ENCODE measurements at regions not wholly inside any gene's neighbourhood (a gene's known extent, or its start where the extent isn't known, plus 50 kb on each side); places are given as distances from the start of the nearest gene placed in this dataset.

- Mint-ChIP-seq H3K36me3 (ENCODE audit: low read depth) (no peaks in the 10 kb centered on the region), H3K27me3 (peaks cover 3% of the 10 kb centered on the region), H3K4me3 (no peak overlapping the region), H3K4me1 (peaks cover 9% of the 10 kb centered on the region), H3K9me3 (no peaks in the 10 kb centered on the region), H3K27ac (no peak overlapping the region)
- TF ChIP-seq CTCF (IDR thresholded peaks at IDR 0.05), result no peak
- ChIA-PET CTCF (no interaction called here), POLR2A (no interaction called here)
- intact Hi-C loops (cut with micrococcal nuclease), result no loop called here
- DNase-seq, result no peak
- no peak for ATAC-seq (ENCODE audit: low read depth)
These were observed 78.9 kb upstream of the SLC4A4 start for GRCh38 chr4:71259911-71260331.

GRCh38 chr4:71260544-71260943 lies 78.3 kb upstream of the SLC4A4 start:
- H3K27me3 Mint-ChIP-seq, result peaks cover 3% of the 10 kb centered on the region
- intact Hi-C loops (cut with micrococcal nuclease), result no loop called here
- no peak overlapping the region for H3K4me3 Mint-ChIP-seq
- H3K27ac Mint-ChIP-seq, result no peak overlapping the region
- ChIA-PET CTCF (no interaction called here), POLR2A (no interaction called here)
- peaks cover 9% of the 10 kb centered on the region for H3K4me1 Mint-ChIP-seq
- H3K9me3 Mint-ChIP-seq, result no peaks in the 10 kb centered on the region
- DNase-seq (no peak), ATAC-seq (ENCODE audit: low read depth) (no peak)
- no peak for TF ChIP-seq CTCF (IDR thresholded peaks at IDR 0.05)
- H3K36me3 Mint-ChIP-seq (ENCODE audit: low read depth), result no peaks in the 10 kb centered on the region

GRCh38 chr4:71261001-71261400 lies 77.8 kb upstream of the SLC4A4 start:
- peaks cover 9% of the 10 kb centered on the region for H3K4me1 Mint-ChIP-seq
- intact Hi-C loops (cut with micrococcal nuclease), result no loop called here
- no peak for TF ChIP-seq CTCF (IDR thresholded peaks at IDR 0.05)
- DNase-seq, result no peak
- H3K9me3 Mint-ChIP-seq, result no peaks in the 10 kb centered on the region
- ChIA-PET CTCF (no interaction called here), POLR2A (no interaction called here)
- H3K36me3 Mint-ChIP-seq (ENCODE audit: low read depth), result no peaks in the 10 kb centered on the region
- no peak for ATAC-seq (ENCODE audit: low read depth)
- H3K4me3 Mint-ChIP-seq, result no peak overlapping the region
- peaks cover 3% of the 10 kb centered on the region for H3K27me3 Mint-ChIP-seq
- H3K27ac Mint-ChIP-seq, result no peak overlapping the region

- Mint-ChIP-seq H3K9me3 (no peaks in the 10 kb centered on the region), H3K27me3 (peaks cover 3% of the 10 kb centered on the region), H3K27ac (no peak overlapping the region), H3K4me3 (no peak overlapping the region), H3K36me3 (ENCODE audit: low read depth) (no peaks in the 10 kb centered on the region), H3K4me1 (peaks cover 9% of the 10 kb centered on the region)
- intact Hi-C loops (cut with micrococcal nuclease), result no loop called here
- TF ChIP-seq CTCF (IDR thresholded peaks at IDR 0.05), result no peak
- POLR2A ChIA-PET, result no interaction called here
- ATAC-seq (ENCODE audit: low read depth) (no peak), DNase-seq (no peak)
- CTCF ChIA-PET, result no interaction called here
These were observed 77.1 kb upstream of the SLC4A4 start for GRCh38 chr4:71261633-71262121.

- H3K27me3 Mint-ChIP-seq, result peaks cover 3% of the 10 kb centered on the region
- peaks cover 9% of the 10 kb centered on the region for H3K4me1 Mint-ChIP-seq
- intact Hi-C loops (cut with micrococcal nuclease), result no loop called here
- no peaks in the 10 kb centered on the region for H3K36me3 Mint-ChIP-seq (ENCODE audit: low read depth)
- ATAC-seq (ENCODE audit: low read depth) (no peak), DNase-seq (no peak)
- H3K4me3 Mint-ChIP-seq, result no peak overlapping the region
- CTCF ChIA-PET, result no interaction called here
- TF ChIP-seq CTCF (IDR thresholded peaks at IDR 0.05), result no peak
- POLR2A ChIA-PET, result no interaction called here
- H3K9me3 Mint-ChIP-seq, result no peaks in the 10 kb centered on the region
- no peak overlapping the region for H3K27ac Mint-ChIP-seq
These were observed 76.7 kb upstream of the SLC4A4 start for GRCh38 chr4:71262161-71262560.
